T1000 (cell line): ENCODE measurements at regions not wholly inside any gene's neighbourhood (a gene's known extent, or its start where the extent isn't known, plus 50 kb on each side); places are given as distances from the start of the nearest gene placed in this dataset.

ENCODE experiments used
- DNase-seq: peaks from one replicate; lab custom pipeline; 2025; ENCODE audit warnings: mixed read lengths; lab: John Stamatoyannopoulos, UW

DNA sequence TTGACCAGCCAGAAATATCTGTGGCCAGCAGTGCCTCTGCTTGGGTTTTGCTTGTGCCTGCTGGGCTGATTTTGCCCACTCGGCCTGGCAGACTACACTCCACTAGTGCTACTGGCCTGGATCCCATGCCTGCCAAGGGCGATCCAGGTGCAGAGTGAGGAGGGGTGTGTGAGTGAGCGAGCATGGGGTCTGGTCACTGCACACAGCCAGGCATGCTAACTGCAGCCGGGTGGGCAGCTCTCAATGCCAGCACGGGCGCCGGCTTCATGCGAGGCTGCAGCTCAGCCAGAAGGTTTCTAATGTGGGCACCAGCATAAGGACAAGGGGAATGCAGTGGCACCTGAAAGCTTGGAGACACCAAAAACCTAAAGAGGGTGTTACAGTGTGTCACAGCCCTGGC, 1161.4 kb downstream of the FSTL5 start:
- no peak for DNase-seq

DNA sequence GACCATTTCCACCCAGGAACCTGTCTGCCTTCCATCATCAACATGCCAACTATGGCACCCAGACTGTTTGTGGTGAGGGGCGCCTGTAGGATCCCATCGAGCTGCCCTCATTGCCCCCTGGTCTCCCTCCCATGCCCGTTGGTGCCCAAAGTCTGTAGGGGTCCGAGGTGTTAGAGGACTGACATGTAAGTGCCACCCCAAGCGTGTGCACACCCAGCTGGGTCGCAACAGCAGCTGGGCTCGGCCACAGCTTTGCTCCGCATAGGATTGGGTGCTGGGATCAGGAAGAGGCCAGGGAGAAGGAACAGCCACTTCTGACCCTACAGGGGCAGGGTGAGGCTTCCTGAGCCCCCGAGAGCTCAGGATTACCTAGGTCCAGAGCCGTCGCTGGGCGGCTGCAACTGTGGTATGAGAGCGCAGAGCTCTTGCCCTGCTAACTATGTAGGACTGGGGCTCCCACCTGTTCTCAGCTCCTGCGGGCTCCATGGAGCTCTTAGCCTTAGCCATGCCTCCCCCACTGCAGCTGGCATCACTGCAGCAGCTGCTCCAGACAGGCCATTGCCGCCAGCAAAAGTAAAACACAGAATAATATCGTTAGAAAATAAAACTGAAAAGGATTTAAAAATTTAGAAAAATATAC, 1160.3 kb downstream of the FSTL5 start:
- no peak for DNase-seq

DNA sequence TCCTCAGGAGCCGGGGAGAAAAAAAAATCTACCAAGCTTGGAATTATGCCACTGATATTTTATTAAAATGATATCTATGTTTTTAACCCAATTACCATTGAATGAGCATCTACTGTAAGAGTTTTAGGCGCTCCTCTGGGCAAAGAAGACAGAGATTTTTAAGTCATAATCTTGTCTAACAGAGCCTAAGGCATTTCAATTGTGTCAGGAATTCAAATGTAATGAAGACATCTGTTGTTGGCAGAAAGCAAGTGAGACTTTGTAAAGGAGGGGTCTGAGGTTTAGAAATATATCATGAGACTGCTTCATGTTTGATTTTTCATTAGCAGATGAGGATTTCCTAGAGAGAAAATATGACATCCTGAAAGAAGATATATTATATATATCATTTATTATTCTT, 1158.1 kb downstream of the FSTL5 start:
- no peak for DNase-seq

DNA sequence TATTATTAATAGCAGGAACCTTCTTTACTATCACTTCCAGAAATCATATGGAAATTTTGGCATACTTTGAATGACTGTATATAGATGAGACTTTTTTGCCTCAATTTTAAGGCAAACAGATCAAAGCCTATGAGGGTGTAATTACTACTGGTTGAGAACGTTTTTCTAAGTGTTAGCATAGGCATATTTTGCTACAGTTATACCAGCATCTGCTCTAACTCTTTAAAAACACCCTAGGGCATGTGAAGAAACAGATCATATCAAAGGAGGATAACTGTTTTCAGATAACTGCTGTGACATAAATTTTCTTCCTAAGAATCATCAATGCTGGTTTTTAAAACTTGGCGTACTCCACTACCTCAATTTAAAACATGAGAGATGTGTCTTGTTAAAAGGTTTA, 1155.3 kb downstream of the FSTL5 start:
- no peak for DNase-seq

DNA sequence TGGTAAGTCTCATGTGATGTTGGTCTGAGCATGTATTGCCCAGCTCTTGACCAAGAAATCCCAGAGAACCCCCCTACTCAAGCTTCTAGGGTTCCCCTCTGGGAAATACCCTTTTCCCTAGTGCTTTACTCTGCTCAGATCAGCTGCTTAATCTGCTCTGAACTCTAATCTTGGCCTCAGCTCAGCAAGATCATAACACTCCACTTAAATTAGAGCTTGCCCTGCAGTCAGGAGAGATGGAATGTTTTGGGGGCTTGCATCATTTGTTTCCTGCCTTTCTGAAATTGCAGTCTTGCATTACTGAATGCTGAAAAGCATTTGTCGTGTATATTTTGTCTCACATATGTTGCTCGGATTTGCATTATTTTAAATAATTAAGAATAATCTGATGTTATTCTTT, 1153.6 kb downstream of the FSTL5 start:
- no peak for DNase-seq
